ENCODE measurements at regions not wholly inside any gene's neighbourhood (a gene's known extent, or its start where the extent isn't known, plus 50 kb on each side); places are given as distances from the start of the nearest gene placed in this dataset.

- TF ChIP-seq TAF1 (IDR thresholded peaks at IDR 0.05; ENCODE audit: borderline replicate concordance, low read depth, low read length) = no peak
- no peak for TF ChIP-seq POLR2A (IDR thresholded peaks at IDR 0.05; ENCODE audit: low read depth, low read length)
- TF ChIP-seq POLR2AphosphoS5 (IDR thresholded peaks at IDR 0.05; ENCODE audit: low read depth, low read length) = no peak
- FAIRE-seq (no peak), DNase-seq (ENCODE audit: insufficient read length) (no peak)
These were observed 751.6 kb upstream of the ROBO1 start for GRCh38 chr3:80519436-80519835.

GRCh38 chr3:80496452-80496851 lies 728.7 kb upstream of the ROBO1 start:
- TF ChIP-seq TAF1 (IDR thresholded peaks at IDR 0.05; ENCODE audit: borderline replicate concordance, low read depth, low read length) = no peak
- no peak for TF ChIP-seq POLR2AphosphoS5 (IDR thresholded peaks at IDR 0.05; ENCODE audit: low read depth, low read length)
- no peak for TF ChIP-seq POLR2A (IDR thresholded peaks at IDR 0.05; ENCODE audit: low read depth, low read length)
- DNase-seq (ENCODE audit: insufficient read length) (no peak), FAIRE-seq (no peak)

GRCh38 chr3:80492162-80492561 lies 724.4 kb upstream of the ROBO1 start:
- TF ChIP-seq POLR2A (IDR thresholded peaks at IDR 0.05; ENCODE audit: low read depth, low read length) = no peak
- TF ChIP-seq TAF1 (IDR thresholded peaks at IDR 0.05; ENCODE audit: borderline replicate concordance, low read depth, low read length) = no peak
- DNase-seq (ENCODE audit: insufficient read length) (no peak), FAIRE-seq (no peak)

GRCh38 chr3:80472961-80473360 lies 705.2 kb upstream of the ROBO1 start:
- DNase-seq (ENCODE audit: insufficient read length) (no peak), FAIRE-seq (no peak)
- TF ChIP-seq POLR2AphosphoS5 (IDR thresholded peaks at IDR 0.05; ENCODE audit: low read depth, low read length) = no peak
- TF ChIP-seq TAF1 (IDR thresholded peaks at IDR 0.05; ENCODE audit: borderline replicate concordance, low read depth, low read length) = no peak
- no peak for TF ChIP-seq POLR2A (IDR thresholded peaks at IDR 0.05; ENCODE audit: low read depth, low read length)

- no peak for DNase-seq (ENCODE audit: insufficient read length)
- TF ChIP-seq POLR2AphosphoS5 (IDR thresholded peaks at IDR 0.05; ENCODE audit: low read depth, low read length) (no peak), TAF1 (IDR thresholded peaks at IDR 0.05; ENCODE audit: borderline replicate concordance, low read depth, low read length) (no peak), POLR2A (IDR thresholded peaks at IDR 0.05; ENCODE audit: low read depth, low read length) (no peak)
- FAIRE-seq = no peak
These were observed 704.7 kb upstream of the ROBO1 start for GRCh38 chr3:80472459-80472858.

- FAIRE-seq (no peak), DNase-seq (ENCODE audit: insufficient read length) (no peak)
- TF ChIP-seq POLR2AphosphoS5 (IDR thresholded peaks at IDR 0.05; ENCODE audit: low read depth, low read length) (no peak), POLR2A (IDR thresholded peaks at IDR 0.05; ENCODE audit: low read depth, low read length) (no peak), TAF1 (IDR thresholded peaks at IDR 0.05; ENCODE audit: borderline replicate concordance, low read depth, low read length) (no peak)
These were observed 702.6 kb upstream of the ROBO1 start for GRCh38 chr3:80470433-80470832.

GRCh38 chr3:80465746-80466145 lies 697.9 kb upstream of the ROBO1 start:
- TF ChIP-seq POLR2A (IDR thresholded peaks at IDR 0.05; ENCODE audit: low read depth, low read length) (no peak), POLR2AphosphoS5 (IDR thresholded peaks at IDR 0.05; ENCODE audit: low read depth, low read length) (no peak), TAF1 (IDR thresholded peaks at IDR 0.05; ENCODE audit: borderline replicate concordance, low read depth, low read length) (no peak)
- FAIRE-seq (no peak), DNase-seq (ENCODE audit: insufficient read length) (no peak)

GRCh38 chr3:80451393-80451792 lies 683.6 kb upstream of the ROBO1 start:
- FAIRE-seq (no peak), DNase-seq (ENCODE audit: insufficient read length) (no peak)
- TF ChIP-seq TAF1 (IDR thresholded peaks at IDR 0.05; ENCODE audit: borderline replicate concordance, low read depth, low read length) (no peak), POLR2AphosphoS5 (IDR thresholded peaks at IDR 0.05; ENCODE audit: low read depth, low read length) (no peak), POLR2A (IDR thresholded peaks at IDR 0.05; ENCODE audit: low read depth, low read length) (no peak)

- no peak for DNase-seq (ENCODE audit: insufficient read length)
- no peak for TF ChIP-seq POLR2A (IDR thresholded peaks at IDR 0.05; ENCODE audit: low read depth, low read length)
- TF ChIP-seq POLR2AphosphoS5 (IDR thresholded peaks at IDR 0.05; ENCODE audit: low read depth, low read length) = no peak
- no peak for TF ChIP-seq TAF1 (IDR thresholded peaks at IDR 0.05; ENCODE audit: borderline replicate concordance, low read depth, low read length)
- FAIRE-seq = no peak
These were observed 677.8 kb upstream of the ROBO1 start for GRCh38 chr3:80445641-80446040.

- TF ChIP-seq TAF1 (IDR thresholded peaks at IDR 0.05; ENCODE audit: borderline replicate concordance, low read depth, low read length) (no peak), POLR2A (IDR thresholded peaks at IDR 0.05; ENCODE audit: low read depth, low read length) (no peak), POLR2AphosphoS5 (IDR thresholded peaks at IDR 0.05; ENCODE audit: low read depth, low read length) (no peak)
- no peak for FAIRE-seq
- DNase-seq (ENCODE audit: insufficient read length) = no peak
These were observed 677.3 kb upstream of the ROBO1 start for GRCh38 chr3:80445053-80445452.

- FAIRE-seq (no peak), DNase-seq (ENCODE audit: insufficient read length) (no peak)
- TF ChIP-seq TAF1 (IDR thresholded peaks at IDR 0.05; ENCODE audit: borderline replicate concordance, low read depth, low read length) = no peak
- no peak for TF ChIP-seq POLR2AphosphoS5 (IDR thresholded peaks at IDR 0.05; ENCODE audit: low read depth, low read length)
- no peak for TF ChIP-seq POLR2A (IDR thresholded peaks at IDR 0.05; ENCODE audit: low read depth, low read length)
These were observed 671.7 kb upstream of the ROBO1 start for GRCh38 chr3:80439490-80439889.

- no peak for DNase-seq (ENCODE audit: insufficient read length)
- no peak for FAIRE-seq
- TF ChIP-seq POLR2AphosphoS5 (IDR thresholded peaks at IDR 0.05; ENCODE audit: low read depth, low read length) (no peak), POLR2A (IDR thresholded peaks at IDR 0.05; ENCODE audit: low read depth, low read length) (no peak), TAF1 (IDR thresholded peaks at IDR 0.05; ENCODE audit: borderline replicate concordance, low read depth, low read length) (no peak)
These were observed 666.6 kb upstream of the ROBO1 start for GRCh38 chr3:80434366-80434765.

GRCh38 chr3:80424951-80425350 lies 657.2 kb upstream of the ROBO1 start:
- no peak for TF ChIP-seq POLR2AphosphoS5 (IDR thresholded peaks at IDR 0.05; ENCODE audit: low read depth, low read length)
- TF ChIP-seq TAF1 (IDR thresholded peaks at IDR 0.05; ENCODE audit: borderline replicate concordance, low read depth, low read length) = no peak
- no peak for TF ChIP-seq POLR2A (IDR thresholded peaks at IDR 0.05; ENCODE audit: low read depth, low read length)
- no peak for DNase-seq (ENCODE audit: insufficient read length)
- no peak for FAIRE-seq
